RKO (cell line): ENCODE measurements at regions not wholly inside any gene's neighbourhood (a gene's known extent, or its start where the extent isn't known, plus 50 kb on each side); places are given as distances from the start of the nearest gene placed in this dataset.
"Not testable (repeated sequence)": the region's sequence is repeated elsewhere in the genome, so short reads cannot be mapped to it uniquely, and the experiment has no call there.

Experiments used
- DNase-seq: peaks from one replicate; pipeline ENCODE4 v3.0.0-alpha.2; 2016; ENCODE audit warnings: low spot score

DNA sequence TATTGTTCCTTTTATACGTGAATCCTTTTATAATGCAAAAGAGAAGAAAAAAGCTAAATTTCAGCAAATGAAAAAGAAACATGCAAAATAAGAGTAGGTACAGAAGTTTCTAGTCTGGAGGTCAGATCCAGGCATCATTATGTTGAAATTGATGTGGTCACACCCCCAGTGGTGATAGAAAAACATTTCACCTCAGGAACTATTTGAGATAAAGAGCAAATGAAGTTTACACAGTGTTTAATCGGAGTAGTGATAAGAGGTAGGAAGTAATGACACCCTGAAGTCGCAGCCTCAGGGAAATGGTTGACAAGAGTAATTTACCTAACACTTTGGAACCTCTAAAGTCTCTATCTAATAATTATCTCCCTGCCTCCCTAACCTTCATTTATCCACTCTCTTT, 536.0 kb upstream of the STEAP1 start:
- DNase-seq = peak; percentile 39

DNA sequence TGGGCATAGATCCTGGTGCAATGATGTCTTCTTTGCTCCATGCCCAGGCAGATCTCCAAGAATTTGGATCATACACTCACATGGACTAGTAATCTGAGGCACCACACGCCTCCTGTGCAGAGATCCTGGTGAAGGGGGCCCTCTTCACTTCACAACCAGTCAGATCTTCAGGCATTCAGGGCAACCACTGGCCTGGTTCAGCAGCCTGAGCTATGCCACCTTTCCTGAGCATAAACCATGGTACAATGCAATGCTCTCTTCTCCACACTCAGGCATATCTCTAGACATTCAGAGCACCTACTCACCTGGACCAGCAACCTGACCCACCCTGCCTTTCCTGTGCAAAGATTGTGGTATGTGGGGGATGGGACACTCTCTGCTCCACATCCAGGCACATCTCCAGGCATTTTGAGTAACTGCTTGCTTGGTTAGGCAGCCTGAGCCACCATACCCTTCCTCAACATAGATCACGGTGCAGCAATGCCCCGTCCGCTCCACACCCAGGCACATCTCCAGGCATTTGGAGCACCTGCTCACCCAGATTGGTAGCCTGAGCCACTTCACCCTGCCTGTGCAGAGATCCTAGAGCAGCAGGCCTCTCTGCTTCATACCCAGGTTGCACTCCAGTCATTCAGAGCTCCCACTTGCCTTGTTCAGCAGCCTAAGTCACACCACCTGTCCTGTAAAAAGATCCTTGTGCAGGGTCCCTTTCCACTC, 532.2 kb upstream of the STEAP1 start:
- no peak for DNase-seq

DNA sequence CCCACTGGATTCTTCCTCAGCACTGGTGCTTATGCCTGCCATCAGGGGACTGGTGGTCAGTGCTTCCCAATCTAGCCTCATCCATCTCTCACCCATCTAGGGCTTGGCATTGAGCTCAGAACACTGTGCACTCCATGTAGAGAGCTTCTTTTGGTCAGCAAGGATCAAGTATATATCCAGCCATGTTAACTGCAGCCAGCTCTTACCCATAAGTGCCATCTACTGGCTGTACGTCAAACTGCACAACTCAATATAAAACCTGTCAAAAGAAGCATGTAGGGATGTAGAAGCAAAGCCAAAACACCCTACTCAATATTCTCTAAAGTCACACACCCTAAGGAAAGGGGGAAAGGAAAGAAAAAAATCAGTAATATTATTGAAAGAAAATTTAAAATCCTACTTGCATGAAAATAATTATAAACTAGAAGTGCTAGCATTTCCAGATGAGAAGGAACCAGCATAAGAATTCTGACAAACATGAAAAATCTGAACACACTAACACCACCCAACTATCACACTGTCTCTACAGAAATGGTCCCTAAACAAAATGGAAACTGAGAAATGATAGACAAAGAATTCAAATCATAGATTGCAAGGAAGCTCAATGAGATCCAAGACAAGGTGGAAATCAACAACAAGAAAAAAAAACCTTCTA, 531.1 kb upstream of the STEAP1 start:
- DNase-seq = peak; percentile 83

DNA sequence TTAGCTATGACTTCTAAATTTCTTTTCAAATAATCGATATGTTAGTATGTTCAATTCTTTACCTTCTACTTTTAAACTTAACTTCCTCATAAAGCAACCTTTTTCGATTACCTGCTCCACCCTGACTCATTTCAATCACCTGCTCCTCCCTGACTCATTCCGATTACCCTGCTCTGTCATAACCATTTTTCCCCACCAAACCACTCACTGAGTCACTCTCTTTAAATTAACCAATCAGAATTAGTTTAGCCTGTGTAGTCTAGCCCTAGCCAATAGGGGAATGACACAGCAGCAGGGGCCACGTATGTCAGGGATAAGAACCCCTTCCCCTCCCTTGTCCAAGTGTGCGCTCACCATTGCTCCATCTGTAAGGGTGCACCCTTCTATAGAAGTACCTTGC, 530.1 kb upstream of the STEAP1 start:
- DNase-seq = peak; percentile 56

- no peak for DNase-seq
These were observed 505.8 kb upstream of the STEAP1 start for GRCh38 chr7:89648509-89648908.

DNA sequence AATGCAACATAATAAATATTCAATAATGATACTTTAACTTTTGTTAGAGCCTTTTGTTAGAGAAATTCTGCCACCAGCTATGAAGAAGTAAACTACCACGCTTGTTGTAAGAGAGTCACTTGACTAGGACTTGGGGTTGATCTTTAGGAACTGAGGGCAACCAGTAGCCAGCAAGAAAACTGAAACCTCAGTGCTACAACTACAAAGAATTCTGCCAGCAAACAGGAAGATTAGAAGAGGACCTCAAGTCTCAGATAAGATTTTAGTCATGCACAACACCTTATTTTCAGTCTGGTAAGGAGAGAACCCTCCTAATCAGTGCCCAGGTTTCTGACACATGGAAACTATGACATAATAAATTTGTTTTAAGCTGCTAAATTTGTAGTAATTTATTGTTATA, 498.3 kb upstream of the STEAP1 start:
- no peak for DNase-seq

DNA sequence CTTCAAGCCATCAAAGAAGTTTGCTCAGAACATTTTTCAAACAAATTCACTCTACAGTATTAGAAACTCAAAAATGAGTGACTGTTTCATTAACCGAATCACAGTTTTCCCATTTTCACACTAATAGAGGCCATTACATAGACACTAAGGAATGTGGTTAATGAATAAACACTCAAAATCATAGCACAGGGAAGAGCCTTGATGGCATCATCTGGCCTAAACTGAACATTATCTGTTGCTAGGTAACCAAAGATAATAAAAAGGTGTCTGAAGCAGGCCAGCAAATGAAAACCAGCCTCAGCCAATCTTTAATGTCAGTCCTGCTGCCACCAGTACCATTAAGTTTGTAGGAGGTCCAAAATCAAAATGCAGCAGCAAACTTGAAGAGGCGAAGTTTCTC, 492.4 kb upstream of the STEAP1 start:
- DNase-seq = no peak

DNA sequence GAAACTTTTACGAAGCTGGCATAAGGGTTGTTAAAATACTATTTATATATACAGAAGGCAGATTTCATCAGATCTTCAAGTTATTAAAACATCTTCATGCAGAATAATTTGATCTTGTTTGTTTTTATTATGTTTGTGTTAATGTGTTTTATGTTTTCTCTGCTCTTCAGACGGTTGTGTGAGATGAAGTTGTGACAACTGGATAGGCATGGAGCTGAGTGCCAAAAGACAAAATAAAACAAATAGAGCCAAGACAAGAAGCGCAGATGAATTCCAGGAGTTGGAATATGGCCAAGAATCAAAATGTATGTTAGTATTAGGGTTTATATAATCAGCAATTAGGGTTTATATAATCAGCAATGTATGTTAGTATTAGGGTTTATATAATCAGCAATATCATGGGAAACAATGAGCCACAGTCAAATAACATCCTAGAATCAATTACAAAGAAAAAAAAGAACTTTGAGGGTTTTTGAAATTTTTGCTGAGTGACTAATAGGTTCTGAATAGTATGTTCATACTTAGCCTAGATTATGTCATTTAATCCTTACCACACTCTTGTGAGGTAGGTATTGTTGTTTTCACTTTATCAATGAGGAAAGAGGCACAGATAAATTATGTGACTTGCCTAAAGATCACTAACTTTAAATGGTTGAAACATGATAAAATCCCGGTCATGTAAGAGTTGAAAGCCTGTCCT, 488.0 kb upstream of the STEAP1 start:
- DNase-seq = peak; percentile 15

DNA sequence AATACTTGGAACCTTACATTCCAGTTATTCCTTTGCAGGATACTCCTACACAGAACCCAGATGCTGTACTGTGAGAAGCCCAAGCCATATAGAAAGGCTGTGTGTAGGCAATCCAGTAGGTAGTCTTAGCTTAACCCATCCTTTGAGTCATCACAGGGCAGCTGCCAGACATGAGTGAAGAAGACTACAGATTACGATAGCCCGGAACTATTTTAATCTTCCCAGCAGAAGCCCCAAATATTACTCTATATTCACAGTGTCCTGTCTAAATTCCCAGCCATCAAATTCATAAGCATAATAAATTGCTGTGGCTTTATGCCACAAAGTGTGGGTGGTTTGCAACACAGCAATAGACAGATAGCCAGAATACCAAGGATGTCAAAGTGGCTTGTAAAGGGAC, 474.1 kb upstream of the STEAP1 start:
- no peak for DNase-seq

DNA sequence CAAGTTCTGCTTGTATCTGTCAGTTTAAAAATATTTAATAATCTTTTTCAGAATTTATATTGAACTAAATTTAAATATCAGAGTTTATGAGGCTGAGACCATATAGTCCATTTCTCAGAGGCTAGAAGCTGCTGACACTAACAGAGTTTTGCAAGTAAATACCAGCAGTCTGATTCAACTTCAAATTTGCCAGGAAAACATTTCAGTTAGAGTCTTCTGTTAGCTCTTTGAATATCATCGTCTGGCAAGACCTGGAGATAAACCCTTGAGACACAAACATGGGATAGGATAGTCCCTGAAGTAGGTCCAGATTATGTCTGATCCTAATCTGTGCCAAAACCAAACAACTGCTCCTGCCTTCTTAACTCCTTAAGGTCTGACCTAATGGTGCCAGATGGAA, 472.8 kb upstream of the STEAP1 start:
- DNase-seq = no peak

- no peak for DNase-seq
These were observed 469.0 kb upstream of the STEAP1 start for GRCh38 chr7:89685287-89685686.

DNA sequence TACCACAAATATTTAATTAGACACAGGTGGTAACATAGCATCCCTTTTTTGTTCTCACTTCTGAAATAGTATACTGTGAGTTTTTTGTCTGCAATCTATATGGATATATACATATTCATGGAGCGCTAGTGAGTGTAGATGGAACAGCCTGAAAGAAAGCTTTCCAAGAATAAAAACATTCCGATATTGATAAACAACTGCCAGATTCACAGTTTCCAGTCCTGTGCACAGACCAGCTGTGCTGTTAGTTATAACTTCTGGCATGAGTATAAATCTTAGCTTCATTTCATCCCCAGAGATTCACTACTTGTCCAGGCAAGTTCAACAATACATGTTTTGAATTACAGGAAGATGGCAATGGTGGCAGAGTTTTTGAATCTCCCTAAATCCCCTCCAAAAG, 467.1 kb upstream of the STEAP1 start:
- no peak for DNase-seq

- no peak for DNase-seq
These were observed 459.0 kb upstream of the STEAP1 start for GRCh38 chr7:89695241-89695640.

- DNase-seq = no peak
These were observed 440.1 kb upstream of the STEAP1 start for GRCh38 chr7:89714131-89714530.

DNA sequence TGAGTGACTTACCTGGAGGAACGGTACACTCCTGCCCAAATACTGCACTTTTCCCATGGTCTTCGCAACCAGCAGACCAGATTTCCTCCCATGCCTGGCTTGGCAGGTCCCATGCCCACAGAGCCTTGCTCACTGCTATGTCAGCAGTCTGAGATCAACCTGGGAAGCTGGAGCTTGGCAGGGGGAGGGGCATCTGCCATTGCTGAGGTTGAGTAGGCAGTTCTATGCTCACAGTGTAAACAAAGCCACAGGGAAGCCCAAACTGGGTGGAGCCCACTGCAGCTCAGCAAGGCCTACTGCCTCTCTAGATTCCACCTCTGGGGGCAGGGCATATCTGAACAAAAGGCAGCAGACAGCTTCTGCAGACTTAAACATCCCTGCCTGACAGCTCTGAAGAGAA, 435.3 kb upstream of the STEAP1 start:
- DNase-seq = not testable (repeated sequence)

- no peak for DNase-seq
These were observed 425.8 kb upstream of the STEAP1 start for GRCh38 chr7:89728481-89728880.

DNA sequence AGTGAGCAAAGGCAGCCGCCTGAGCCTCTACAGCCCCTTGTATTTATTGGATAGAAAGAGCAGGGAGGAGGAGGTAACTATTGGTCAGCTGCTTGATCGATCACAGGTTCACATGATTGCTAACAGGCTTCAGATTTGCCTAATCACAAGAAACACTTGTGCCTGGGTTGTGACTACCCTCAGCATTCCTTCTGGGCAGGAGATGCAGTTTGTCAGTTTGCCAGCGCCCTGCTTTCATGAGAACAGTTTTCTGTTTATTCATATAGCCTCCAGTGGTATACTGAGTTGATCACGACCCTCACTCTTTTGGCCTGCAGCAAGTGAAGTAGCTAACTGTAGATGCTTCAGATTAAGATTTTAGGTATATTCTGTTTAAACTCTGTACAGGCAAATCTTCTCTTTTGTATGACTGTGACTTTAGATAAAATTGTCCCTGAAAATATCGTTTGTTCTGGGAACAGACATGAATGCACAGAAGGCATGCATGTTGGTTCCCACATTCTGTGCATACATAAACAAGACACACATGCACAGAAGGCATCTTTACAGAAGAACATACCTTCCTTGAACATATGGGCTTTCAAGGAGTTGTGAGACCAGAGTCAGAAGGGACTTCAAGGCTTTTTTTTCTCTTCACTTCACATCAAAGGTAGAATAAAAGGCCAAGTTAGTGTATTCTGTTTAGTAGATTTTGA, 422.4 kb upstream of the STEAP1 start:
- DNase-seq = no peak

GRCh38 chr7:89738549-89738948, 415.7 kb upstream of the STEAP1 start:
- no peak for DNase-seq

GRCh38 chr7:89757910-89758309, 396.4 kb upstream of the STEAP1 start:
- no peak for DNase-seq

- no peak for DNase-seq
These were observed 393.6 kb upstream of the STEAP1 start for GRCh38 chr7:89760690-89761089.

DNA sequence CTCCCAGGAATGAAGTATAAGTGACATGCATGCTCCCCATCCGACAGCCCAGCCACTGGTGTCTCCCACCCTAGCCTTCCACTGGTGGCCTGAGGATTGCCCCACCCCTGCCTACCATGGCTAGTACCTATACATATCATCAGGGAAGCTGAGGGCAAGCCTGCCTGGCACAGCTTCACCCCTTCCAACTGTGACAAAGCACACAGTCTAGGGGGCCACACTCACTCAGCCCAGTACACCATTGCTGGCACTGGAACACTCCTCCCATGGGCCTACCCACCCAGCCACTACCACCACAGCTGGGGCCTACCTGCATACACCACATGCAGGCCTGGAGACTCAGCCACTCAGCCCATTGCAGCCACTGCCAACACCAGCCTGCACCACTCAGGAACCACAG, 393.1 kb upstream of the STEAP1 start:
- no peak for DNase-seq

DNA sequence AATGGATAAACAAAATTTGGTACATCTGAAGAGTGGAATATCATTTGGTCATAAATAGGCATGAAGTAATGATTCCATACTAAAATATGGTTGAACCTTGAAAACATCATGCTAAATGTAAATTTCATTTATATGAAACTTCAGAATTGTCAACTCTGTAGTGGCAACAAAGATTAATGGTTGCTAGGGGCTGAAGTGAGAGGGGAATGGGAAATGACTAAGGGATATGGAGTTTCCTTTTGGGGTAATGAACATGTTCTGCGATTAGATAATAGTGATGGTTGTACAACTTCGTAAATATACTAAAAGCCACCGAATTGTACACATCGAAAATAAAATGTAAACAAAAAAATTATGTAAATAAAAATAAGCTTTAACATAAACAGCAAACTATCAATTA, 384.1 kb upstream of the STEAP1 start:
- no peak for DNase-seq
